KMS-11 (cell line): ENCODE measurements at regions not wholly inside any gene's neighbourhood (a gene's known extent, or its start where the extent isn't known, plus 50 kb on each side); places are given as distances from the start of the nearest gene placed in this dataset.

Experiments
- H2AFZ ChIP-seq: fragments of 200-600 bp; sonication (generic); 2 replicates; pipeline ENCODE4 v1.6.1; 2016; ENCODE audit warnings: antibody characterized with exemption, mixed run types, low read depth
- H3K27ac ChIP-seq: fragments of 200-600 bp; sonication (generic); 2 replicates; pipeline ENCODE4 v1.6.1; 2016; ENCODE audit warnings: mild to moderate bottlenecking, mixed run types
- H3K27me3 ChIP-seq: fragments of 200-600 bp; sonication (generic); 2 replicates; pipeline ENCODE4 v1.6.1; 2017; ENCODE audit warnings: mild to moderate bottlenecking, low read depth, mixed run types, moderate library complexity; ENCODE audit not compliant: insufficient read depth
- H3K36me3 ChIP-seq: fragments of 200-600 bp; sonication (generic); 2 replicates; pipeline ENCODE4 v1.6.1; 2017; ENCODE audit warnings: mild to moderate bottlenecking, mixed run types; ENCODE audit not compliant: insufficient read depth
- H3K4me1 ChIP-seq: fragments of 200-600 bp; sonication (generic); 2 replicates; pipeline ENCODE4 v1.6.1; 2016; ENCODE audit warnings: mild to moderate bottlenecking, low read depth, mixed run types; ENCODE audit not compliant: poor library complexity, severe bottlenecking
- H3K4me2 ChIP-seq: fragments of 200-600 bp; sonication (generic); 2 replicates; pipeline ENCODE4 v1.7.0; 2016; ENCODE audit warnings: mild to moderate bottlenecking, mixed run types
- H3K4me3 ChIP-seq: fragments of 200-600 bp; sonication (generic); IDR thresholded peaks from 2 replicates; pipeline ENCODE4 v1.6.1; 2017; ENCODE audit warnings: low read depth, low read length, mixed read lengths; ENCODE audit not compliant: insufficient read depth
- H3K79me2 ChIP-seq: fragments of 200-600 bp; sonication (generic); 2 replicates; pipeline ENCODE4 v1.6.1; 2016; ENCODE audit warnings: low read depth, mixed run types; ENCODE audit not compliant: insufficient read depth
- H3K9ac ChIP-seq: fragments of 200-600 bp; sonication (generic); 2 replicates; pipeline ENCODE4 v1.6.1; 2016; ENCODE audit warnings: mild to moderate bottlenecking, mixed run types
- H4K20me1 ChIP-seq: fragments of 200-600 bp; sonication (generic); 2 replicates; pipeline ENCODE4 v1.6.1; 2016; ENCODE audit warnings: mild to moderate bottlenecking, mixed run types; ENCODE audit not compliant: insufficient read depth
- TF ChIP-seq, protein P1 (sequence below): fragments of 200-600 bp; sonication (generic); conservative IDR thresholded peaks from 2 replicates; pipeline ENCODE4 v1.6.1; 2017; ENCODE audit warnings: low read depth, mild to moderate bottlenecking, antibody characterized with exemption, low read length, moderate library complexity, mixed read lengths

GRCh38 chr7:136709876-136710275, 158.6 kb upstream of the CHRM2 start:
- Histone ChIP-seq H3K27me3 (no peaks in the 10 kb centered on the region), H3K36me3 (no peaks in the 10 kb centered on the region), H3K4me2 (no peak overlapping the region), H3K9ac (no peak overlapping the region), H2AFZ (no peak overlapping the region), H3K4me3 (no peak overlapping the region), H3K4me1 (no peaks in the 10 kb centered on the region), H3K79me2 (no peaks in the 10 kb centered on the region), H4K20me1 (no peaks in the 10 kb centered on the region), H3K27ac (no peak overlapping the region)
- TF ChIP-seq, protein P1, sequence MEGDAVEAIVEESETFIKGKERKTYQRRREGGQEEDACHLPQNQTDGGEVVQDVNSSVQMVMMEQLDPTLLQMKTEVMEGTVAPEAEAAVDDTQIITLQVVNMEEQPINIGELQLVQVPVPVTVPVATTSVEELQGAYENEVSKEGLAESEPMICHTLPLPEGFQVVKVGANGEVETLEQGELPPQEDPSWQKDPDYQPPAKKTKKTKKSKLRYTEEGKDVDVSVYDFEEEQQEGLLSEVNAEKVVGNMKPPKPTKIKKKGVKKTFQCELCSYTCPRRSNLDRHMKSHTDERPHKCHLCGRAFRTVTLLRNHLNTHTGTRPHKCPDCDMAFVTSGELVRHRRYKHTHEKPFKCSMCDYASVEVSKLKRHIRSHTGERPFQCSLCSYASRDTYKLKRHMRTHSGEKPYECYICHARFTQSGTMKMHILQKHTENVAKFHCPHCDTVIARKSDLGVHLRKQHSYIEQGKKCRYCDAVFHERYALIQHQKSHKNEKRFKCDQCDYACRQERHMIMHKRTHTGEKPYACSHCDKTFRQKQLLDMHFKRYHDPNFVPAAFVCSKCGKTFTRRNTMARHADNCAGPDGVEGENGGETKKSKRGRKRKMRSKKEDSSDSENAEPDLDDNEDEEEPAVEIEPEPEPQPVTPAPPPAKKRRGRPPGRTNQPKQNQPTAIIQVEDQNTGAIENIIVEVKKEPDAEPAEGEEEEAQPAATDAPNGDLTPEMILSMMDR: no peak

DNA sequence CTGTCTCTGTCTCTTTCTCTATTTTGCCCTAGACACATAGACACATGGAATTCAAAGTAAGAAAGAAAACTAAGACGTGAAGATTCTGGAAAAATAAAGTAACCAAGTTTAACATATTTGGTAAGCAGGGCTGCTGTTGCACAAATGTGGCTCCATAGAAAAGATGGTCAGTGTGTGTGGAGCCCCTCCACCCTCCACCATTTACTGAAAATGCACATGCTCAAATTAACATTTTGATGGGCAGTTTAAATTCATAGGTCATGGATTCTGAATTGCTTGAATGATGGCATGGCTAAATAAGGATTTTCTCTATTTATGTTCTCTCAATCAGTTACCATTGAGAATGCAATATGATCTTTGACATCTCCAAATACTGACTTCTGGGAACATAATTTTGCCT, 165.5 kb upstream of the CHRM2 start:
- no peak overlapping the region for H3K4me2 ChIP-seq
- H3K27ac ChIP-seq: no peak overlapping the region
- no peaks in the 10 kb centered on the region for H3K4me1 ChIP-seq
- H2AFZ ChIP-seq: no peak overlapping the region
- no peak overlapping the region for H3K9ac ChIP-seq
- H3K36me3 ChIP-seq: no peaks in the 10 kb centered on the region
- H3K4me3 ChIP-seq: no peak overlapping the region
- H4K20me1 ChIP-seq: no peaks in the 10 kb centered on the region
- TF ChIP-seq, protein P1: no peak
- no peaks in the 10 kb centered on the region for H3K27me3 ChIP-seq
- H3K79me2 ChIP-seq: no peaks in the 10 kb centered on the region

DNA sequence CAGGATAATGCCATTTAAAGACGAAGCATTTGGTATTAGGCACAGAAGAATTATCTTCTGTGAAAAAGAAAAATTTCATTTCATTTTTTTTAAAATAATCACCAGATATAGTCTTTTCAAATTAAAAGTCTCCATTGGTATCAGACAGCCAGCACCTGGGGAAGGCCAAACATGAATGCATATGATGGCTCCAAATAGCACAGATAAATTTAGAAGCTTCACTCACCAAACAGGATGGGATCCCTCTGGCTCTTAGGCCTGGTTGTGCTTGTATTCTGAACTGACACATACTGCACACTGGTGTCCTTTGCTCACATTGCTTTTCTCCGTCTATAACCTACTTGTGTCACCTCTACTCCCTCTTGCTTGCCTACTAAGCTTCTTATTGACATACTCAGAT, 169.5 kb upstream of the CHRM2 start:
- TF ChIP-seq, protein P1: no peak
- no peaks in the 10 kb centered on the region for H4K20me1 ChIP-seq
- H3K4me2 ChIP-seq: no peak overlapping the region
- H3K79me2 ChIP-seq: no peaks in the 10 kb centered on the region
- H3K27ac ChIP-seq: no peak overlapping the region
- H2AFZ ChIP-seq: no peak overlapping the region
- no peak overlapping the region for H3K4me3 ChIP-seq
- peaks cover 2% of the 10 kb centered on the region for H3K4me1 ChIP-seq
- H3K27me3 ChIP-seq: no peaks in the 10 kb centered on the region
- no peak overlapping the region for H3K9ac ChIP-seq
- H3K36me3 ChIP-seq: no peaks in the 10 kb centered on the region

DNA sequence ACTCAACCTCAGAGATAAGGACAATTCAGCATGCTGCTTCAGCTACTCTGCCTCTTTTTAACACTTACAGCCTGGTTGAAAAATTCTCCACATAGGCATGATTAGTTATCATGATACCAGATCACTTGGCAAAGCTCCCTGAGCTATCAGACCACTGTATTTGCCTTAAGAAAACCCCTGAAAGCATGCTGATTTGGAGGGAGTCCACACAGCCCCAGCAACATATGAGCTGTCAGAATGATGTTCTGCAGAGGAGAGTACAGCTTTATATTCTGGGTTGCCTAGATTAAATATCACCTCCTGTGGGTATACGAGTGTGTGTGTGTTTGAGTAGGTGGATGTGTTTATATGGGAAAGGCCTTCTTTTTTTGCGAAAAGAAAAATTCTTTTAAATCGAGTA, 170.2 kb upstream of the CHRM2 start:
- Histone ChIP-seq H3K4me2 (no peak overlapping the region), H3K79me2 (no peaks in the 10 kb centered on the region), H3K4me1 (peaks cover 9% of the 10 kb centered on the region), H3K27ac (no peak overlapping the region), H3K4me3 (no peak overlapping the region), H3K36me3 (no peaks in the 10 kb centered on the region), H4K20me1 (no peaks in the 10 kb centered on the region), H3K9ac (no peak overlapping the region), H3K27me3 (no peaks in the 10 kb centered on the region), H2AFZ (no peak overlapping the region)
- TF ChIP-seq, protein P1: no peak
